Skeletal muscle satellite cell (primary cell): ENCODE measurements at regions not wholly inside any gene's neighbourhood (a gene's known extent, or its start where the extent isn't known, plus 50 kb on each side); places are given as distances from the start of the nearest gene placed in this dataset.

Experiments used
- H3K27me3 ChIP-seq: 2 replicates; pipeline ENCODE4 v1.7.0; 2013; ENCODE audit warnings: low read length; ENCODE audit not compliant: control insufficient read depth, insufficient read depth
- H3K36me3 ChIP-seq: 2 replicates; pipeline ENCODE4 v1.7.0; 2013; ENCODE audit warnings: mild to moderate bottlenecking, control low read depth, low read length; ENCODE audit not compliant: insufficient read depth
- H3K4me1 ChIP-seq: 2 replicates; pipeline ENCODE4 v1.7.0; 2013; ENCODE audit warnings: low read length; ENCODE audit not compliant: control insufficient read depth, insufficient read depth
- H3K4me2 ChIP-seq: 2 replicates; pipeline ENCODE4 v1.7.0; 2013; ENCODE audit warnings: mild to moderate bottlenecking, low read length
- H3K4me3 ChIP-seq: 2 replicates; pipeline ENCODE4 v1.7.0; 2013; ENCODE audit warnings: low read length
- H3K9ac ChIP-seq: 2 replicates; pipeline ENCODE4 v1.7.0; 2013; ENCODE audit warnings: mild to moderate bottlenecking, low read depth, low read length, moderate library complexity
- H3K9me3 ChIP-seq: replicated peaks from 2 replicates; pipeline ENCODE4 v1.7.0; 2013; ENCODE audit warnings: mild to moderate bottlenecking, control low read depth, low read length

DNA sequence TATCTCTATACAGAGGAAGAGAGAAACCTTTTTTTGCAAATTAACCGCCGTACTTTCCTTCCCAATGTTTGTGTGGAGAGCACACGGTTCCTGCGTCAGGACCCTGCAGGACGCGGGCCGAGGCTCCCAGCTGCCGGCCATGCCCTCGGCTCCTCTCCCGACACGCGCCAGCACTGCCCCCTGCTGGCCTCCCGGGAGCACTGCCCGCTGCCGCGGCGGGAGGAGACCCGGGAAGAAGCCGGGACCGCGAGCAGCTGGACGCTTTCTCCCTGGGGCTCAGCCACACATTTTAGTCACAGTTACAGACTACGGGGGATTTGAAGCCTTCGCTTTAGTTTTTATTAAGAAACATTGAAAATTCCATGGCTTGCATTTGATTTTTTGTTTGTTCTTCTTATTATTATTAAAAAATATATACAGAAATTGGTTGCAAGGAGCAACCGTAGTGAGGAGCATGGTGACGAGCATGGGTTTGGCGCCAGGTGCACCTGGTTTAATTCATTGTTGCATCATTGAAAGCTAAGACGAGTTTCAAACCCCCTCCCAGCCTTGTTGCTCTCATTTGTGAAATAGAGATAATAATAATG lies 401.2 kb downstream of the GALR1 start:
- H3K4me1 ChIP-seq: no peaks in the 10 kb centered on the region
- H3K36me3 ChIP-seq: no peaks in the 10 kb centered on the region
- no peaks in the 10 kb centered on the region for H3K9me3 ChIP-seq
- H3K9ac ChIP-seq: no peak overlapping the region
- H3K4me2 ChIP-seq: peak overlapping the region; percentile 29
- no peak overlapping the region for H3K4me3 ChIP-seq
- H3K27me3 ChIP-seq: no peaks in the 10 kb centered on the region

DNA sequence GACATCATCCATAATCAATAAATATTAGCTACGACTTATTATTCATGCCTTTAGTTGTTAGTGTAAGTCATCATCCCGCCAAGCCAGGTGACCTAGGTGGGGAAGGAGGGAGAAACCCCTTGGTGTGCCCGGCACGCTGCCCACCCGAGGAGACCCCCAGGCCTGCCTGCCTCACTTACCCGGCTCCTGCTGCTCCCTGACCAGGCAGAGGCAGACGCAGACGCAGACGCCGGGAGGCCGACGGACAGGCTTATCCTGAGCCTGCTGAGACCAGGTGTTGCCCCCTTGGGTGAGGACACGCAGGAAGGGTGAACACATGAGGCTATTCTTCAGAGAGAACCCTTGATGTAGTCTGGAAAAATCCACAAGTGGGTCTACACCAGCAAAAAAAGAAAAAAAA lies 401.8 kb downstream of the GALR1 start:
- Histone ChIP-seq H3K9me3 (no peaks in the 10 kb centered on the region), H3K4me3 (no peak overlapping the region), H3K4me2 (no peak overlapping the region), H3K27me3 (no peaks in the 10 kb centered on the region), H3K4me1 (no peaks in the 10 kb centered on the region), H3K36me3 (no peaks in the 10 kb centered on the region), H3K9ac (no peak overlapping the region)

DNA sequence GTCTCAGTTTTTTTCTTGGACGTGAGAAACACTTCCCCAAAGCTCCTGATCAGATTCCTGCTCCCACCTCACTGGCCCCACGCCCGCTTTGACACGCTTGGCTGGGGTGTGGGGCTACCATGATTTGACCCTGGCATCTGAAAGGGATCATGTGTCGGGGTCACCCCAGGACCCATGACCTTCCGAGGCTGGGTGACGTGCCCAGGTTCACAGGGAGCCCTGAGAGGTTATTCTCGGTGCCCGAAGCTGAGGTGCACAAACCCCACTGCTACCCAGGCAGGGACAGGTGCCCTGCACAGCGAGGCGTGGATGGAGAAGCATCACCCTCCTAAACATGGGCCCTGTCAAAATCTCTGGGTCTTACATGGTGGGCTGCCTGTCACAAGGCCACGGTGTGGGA lies 404.1 kb downstream of the GALR1 start:
- Histone ChIP-seq H3K4me2 (no peak overlapping the region), H3K36me3 (no peaks in the 10 kb centered on the region), H3K4me3 (no peak overlapping the region), H3K9me3 (no peaks in the 10 kb centered on the region), H3K27me3 (no peaks in the 10 kb centered on the region), H3K9ac (no peak overlapping the region), H3K4me1 (no peaks in the 10 kb centered on the region)

DNA sequence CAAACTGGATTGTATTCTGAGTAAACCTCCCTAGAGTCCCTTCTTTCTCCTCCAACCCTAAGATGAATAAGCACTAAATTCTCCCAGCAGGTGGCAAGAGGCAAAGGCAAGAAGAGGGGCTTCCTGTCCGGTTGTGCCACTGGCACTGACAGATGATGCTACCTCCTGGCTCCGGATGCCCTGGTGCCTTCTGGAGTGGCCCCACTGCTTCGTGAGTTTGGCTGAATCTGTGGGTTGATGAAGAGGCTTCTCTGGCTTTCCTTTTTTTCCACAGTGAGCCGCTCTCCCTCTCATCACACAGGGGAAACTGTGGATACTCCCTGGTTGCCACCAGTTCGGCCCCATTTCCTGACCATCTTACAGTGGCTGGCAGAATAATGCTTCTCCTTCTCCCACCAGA lies 404.7 kb downstream of the GALR1 start:
- H3K36me3 ChIP-seq: no peaks in the 10 kb centered on the region
- H3K4me2 ChIP-seq: no peak overlapping the region
- H3K9me3 ChIP-seq: no peaks in the 10 kb centered on the region
- no peak overlapping the region for H3K4me3 ChIP-seq
- no peaks in the 10 kb centered on the region for H3K27me3 ChIP-seq
- no peak overlapping the region for H3K9ac ChIP-seq
- no peaks in the 10 kb centered on the region for H3K4me1 ChIP-seq

DNA sequence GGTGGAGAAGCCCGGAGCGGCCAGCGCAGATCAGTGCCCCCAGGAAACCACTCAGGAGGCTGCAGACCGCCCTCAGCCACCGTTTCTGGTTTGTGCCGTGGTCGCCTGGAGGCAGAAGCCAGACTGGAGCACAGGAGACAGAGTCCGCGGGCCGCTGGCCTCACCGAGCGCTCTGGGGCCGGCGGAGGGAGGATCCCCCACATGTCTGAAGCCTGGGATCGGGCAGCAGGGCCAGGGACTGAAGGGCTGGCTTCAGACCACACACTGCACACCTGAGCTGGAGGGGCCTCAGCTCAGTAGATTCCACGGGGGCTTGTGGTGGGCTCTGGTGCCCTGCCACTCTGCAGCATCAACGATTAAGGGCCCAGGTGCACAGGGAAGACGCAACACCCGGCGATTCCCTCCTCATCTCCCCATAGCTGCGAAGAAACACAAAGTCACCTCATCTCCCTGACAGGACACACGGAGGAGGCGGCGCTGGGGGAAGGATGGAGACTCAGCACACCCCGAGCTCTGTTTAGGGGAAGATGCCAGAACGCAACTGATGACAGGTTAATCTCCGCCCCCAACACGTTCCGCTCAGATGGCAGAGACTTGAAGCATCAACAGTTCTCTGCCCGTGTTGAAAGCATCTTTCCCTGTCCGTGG lies 408.1 kb downstream of the GALR1 start:
- no peak overlapping the region for H3K4me2 ChIP-seq
- H3K27me3 ChIP-seq: no peaks in the 10 kb centered on the region
- H3K9ac ChIP-seq: no peak overlapping the region
- no peaks in the 10 kb centered on the region for H3K9me3 ChIP-seq
- H3K4me3 ChIP-seq: no peak overlapping the region
- H3K4me1 ChIP-seq: no peaks in the 10 kb centered on the region
- no peaks in the 10 kb centered on the region for H3K36me3 ChIP-seq

DNA sequence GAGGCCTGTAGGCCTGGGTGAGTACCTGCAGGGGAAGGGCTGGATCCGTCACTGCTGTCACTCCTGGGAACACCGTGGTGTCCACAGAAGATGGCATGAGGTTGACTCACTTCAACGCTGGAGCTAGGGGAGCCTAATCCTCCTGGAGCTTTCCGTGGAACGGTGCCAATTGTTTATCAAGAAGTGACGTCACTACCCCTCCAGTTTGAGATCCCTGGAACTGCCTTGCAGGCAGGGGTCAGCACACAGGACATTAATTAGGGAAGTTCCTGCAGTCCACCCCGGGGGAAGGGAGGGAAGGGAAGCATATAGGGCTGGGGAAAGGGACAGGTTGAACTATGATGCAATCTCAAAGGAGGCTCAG lies 408.6 kb downstream of the GALR1 start:
- no peaks in the 10 kb centered on the region for H3K27me3 ChIP-seq
- H3K4me3 ChIP-seq: no peak overlapping the region
- no peak overlapping the region for H3K4me2 ChIP-seq
- no peaks in the 10 kb centered on the region for H3K9me3 ChIP-seq
- H3K9ac ChIP-seq: no peak overlapping the region
- H3K4me1 ChIP-seq: no peaks in the 10 kb centered on the region
- no peaks in the 10 kb centered on the region for H3K36me3 ChIP-seq

DNA sequence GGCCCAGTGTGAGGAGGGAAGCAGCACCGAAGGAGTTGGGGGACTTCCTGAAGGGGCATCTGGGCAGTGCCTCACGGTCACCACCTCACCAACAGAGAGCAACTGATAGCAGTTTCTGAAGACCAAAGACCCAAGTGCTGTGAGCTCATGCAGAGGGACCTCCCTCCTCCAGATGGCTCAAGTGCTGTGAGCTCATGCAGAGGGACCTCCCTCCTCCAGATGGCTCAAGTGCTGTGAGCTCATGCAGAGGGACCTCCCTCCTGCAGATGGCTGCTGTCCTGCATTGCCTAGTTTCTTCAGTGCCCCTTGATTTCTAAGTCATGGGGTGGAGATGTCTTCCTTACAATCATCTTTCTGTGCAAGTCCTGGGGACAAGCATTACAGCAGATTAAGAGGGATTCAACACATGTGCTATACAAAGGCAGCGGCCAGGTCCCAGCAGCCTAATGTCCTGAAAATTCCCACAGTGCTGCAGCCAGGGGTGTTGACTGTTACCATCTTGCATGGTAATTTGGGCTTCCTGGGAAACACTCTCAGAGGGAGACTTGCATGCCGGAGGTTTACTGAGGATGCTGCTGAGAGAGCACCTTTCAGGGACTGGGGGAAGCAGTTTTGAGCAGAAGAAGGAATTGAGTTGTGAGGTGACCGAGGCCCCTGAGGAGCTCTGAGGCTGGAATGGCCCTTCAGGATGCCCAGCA lies 409.3 kb downstream of the GALR1 start:
- no peaks in the 10 kb centered on the region for H3K36me3 ChIP-seq
- H3K27me3 ChIP-seq: no peaks in the 10 kb centered on the region
- H3K4me1 ChIP-seq: no peaks in the 10 kb centered on the region
- no peaks in the 10 kb centered on the region for H3K9me3 ChIP-seq
- H3K4me3 ChIP-seq: no peak overlapping the region
- H3K9ac ChIP-seq: no peak overlapping the region
- H3K4me2 ChIP-seq: no peak overlapping the region

DNA sequence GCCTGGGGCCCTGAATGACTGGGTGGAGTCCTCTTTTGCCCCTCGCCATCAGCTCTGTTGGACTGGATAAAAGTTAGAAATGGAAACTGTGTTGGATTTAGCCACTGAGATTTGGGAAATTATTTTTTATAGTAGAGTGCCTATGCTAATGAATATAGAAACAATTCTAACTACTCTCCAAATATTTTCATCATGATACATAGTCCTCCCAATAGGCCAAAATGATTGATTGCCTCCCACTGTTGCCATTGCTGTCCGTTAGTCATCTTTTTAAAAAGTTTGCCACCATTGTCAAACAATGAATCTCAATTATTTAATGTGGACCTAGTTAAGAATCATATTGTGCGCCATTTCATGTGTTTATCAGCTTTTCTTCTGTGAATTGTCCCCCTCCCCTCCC lies 417.0 kb downstream of the GALR1 start:
- no peak overlapping the region for H3K4me2 ChIP-seq
- no peaks in the 10 kb centered on the region for H3K4me1 ChIP-seq
- H3K9me3 ChIP-seq: peaks cover 3% of the 10 kb centered on the region
- no peaks in the 10 kb centered on the region for H3K36me3 ChIP-seq
- H3K9ac ChIP-seq: no peak overlapping the region
- no peak overlapping the region for H3K4me3 ChIP-seq
- H3K27me3 ChIP-seq: no peaks in the 10 kb centered on the region

DNA sequence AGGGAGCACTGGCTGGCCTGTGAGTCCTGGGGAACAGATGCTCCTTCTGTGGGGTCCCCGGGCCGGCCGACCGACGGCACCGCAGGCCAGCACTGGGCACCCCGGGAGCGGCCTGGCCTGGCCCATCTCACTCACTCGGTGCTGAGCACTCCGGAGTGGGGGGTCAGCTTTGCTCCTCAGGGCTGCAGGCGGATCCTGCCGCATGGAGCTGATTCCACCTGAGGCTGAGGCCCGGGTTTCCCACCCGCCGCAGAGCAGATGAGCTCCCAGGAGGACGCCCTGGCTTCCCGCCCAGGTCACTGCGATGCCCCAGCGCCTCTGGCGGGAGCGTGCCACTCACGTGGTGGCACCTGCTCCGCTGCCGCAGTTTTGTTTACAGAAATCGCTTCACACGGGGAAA lies 418.6 kb downstream of the GALR1 start:
- peaks cover 3% of the 10 kb centered on the region for H3K9me3 ChIP-seq
- H3K9ac ChIP-seq: no peak overlapping the region
- no peak overlapping the region for H3K4me3 ChIP-seq
- no peaks in the 10 kb centered on the region for H3K4me1 ChIP-seq
- H3K4me2 ChIP-seq: no peak overlapping the region
- no peaks in the 10 kb centered on the region for H3K27me3 ChIP-seq
- no peaks in the 10 kb centered on the region for H3K36me3 ChIP-seq

DNA sequence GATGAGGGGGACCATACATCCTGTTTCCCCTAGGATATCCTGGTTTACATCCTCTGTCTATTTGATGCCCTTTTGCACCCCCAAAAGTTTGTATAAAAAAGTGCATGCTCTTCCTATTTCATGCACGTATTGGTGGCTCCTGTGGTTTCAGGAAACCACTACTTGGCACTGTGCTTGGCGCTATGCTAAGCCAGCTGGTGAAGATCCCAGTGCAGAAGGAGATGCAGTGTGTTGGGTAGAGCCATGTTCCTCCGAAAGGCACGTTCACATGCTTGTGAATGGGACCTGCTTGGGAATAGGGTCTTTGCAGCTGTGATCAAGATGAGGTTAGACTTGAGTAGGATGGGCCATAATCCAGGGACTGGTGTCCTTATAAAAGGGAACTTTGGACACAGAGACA lies 419.7 kb downstream of the GALR1 start:
- Histone ChIP-seq H3K4me1 (no peaks in the 10 kb centered on the region), H3K9ac (no peak overlapping the region), H3K27me3 (no peaks in the 10 kb centered on the region), H3K9me3 (peaks cover 3% of the 10 kb centered on the region), H3K36me3 (no peaks in the 10 kb centered on the region), H3K4me2 (no peak overlapping the region), H3K4me3 (no peak overlapping the region)

DNA sequence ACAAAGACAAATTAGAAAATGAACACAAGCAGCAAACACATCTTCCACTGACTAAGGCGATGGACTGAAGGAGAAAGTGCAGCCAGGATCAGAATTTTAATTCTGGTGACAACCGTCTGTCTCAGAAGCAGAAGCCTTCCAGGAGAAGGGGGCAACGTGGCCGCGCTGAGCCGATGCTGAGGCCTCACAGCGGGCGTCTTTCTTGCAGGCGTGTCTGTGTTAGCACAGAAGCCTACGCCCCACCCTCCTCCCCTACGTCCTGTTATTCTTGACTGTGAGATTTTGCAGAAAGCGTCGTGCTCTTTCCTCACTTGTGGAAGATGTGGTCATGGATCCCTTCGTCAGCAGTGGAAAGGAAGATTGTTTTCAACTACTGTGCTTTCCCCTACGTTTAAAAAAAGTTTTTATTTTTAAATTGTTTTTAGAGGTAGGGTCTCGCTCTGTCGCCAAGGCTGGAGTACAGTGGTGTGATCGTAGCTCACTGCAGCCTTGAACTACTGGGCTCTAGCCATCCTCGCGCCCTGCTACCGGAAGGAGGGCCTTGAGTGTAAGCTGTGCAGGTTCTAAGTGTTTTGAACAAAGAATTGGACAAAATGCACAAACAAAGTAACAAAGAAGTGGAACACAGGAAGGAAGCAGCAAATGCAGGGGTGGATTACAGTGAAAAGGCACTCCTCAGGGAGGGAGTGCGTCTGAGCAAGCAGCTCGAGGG lies 422.0 kb downstream of the GALR1 start:
- no peaks in the 10 kb centered on the region for H3K27me3 ChIP-seq
- no peaks in the 10 kb centered on the region for H3K36me3 ChIP-seq
- H3K4me3 ChIP-seq: no peak overlapping the region
- peaks cover 3% of the 10 kb centered on the region for H3K9me3 ChIP-seq
- no peaks in the 10 kb centered on the region for H3K4me1 ChIP-seq
- H3K4me2 ChIP-seq: no peak overlapping the region
- no peak overlapping the region for H3K9ac ChIP-seq
